IMR-90 (cell line): ENCODE measurements at regions not wholly inside any gene's neighbourhood (a gene's known extent, or its start where the extent isn't known, plus 50 kb on each side); places are given as distances from the start of the nearest gene placed in this dataset.

ENCODE experiments used
- ATAC-seq: fragments of 200-7000 bp; cut with Tn5 transposase; 2 replicates; pipeline ENCODE4 v1.9.1; 2020; ENCODE audit warnings: low read depth, mild to moderate bottlenecking, moderate library complexity
- BruUV-seq: library from RNA; stranded (reverse); fragments of 400-500 nt; replicated peaks from 2 replicates; lab custom pipeline; 2021; lab: Mats Ljungman, UMichigan
- CTCF ChIA-PET: fragments of 300-600 bp; formaldehyde crosslinking; extraction: SDS; loops from one replicate; lab custom pipeline; 2021; ENCODE audit warnings: antibody characterized with exemption; lab: Yijun Ruan, JAX
- POLR2A ChIA-PET: fragments of 300-600 bp; sonication (Branson Sonifier 250); formaldehyde crosslinking; loops from one replicate; lab custom pipeline; 2022; ENCODE audit warnings: antibody characterized with exemption; ENCODE audit not compliant: unreplicated experiment; lab: Charles Lee
- DNase-seq: peaks from one replicate; pipeline ENCODE4 v3.0.0; 2013
- H2AFZ ChIP-seq: replicated peaks from 2 replicates; pipeline ENCODE3; 2013; ENCODE audit warnings: low read length, mild to moderate bottlenecking; ENCODE audit not compliant: poor library complexity
- H2AK5ac ChIP-seq: 2 replicates; pipeline ENCODE4 v1.6.1; 2013; ENCODE audit warnings: low read depth, low read length, inconsistent platforms
- H2AK9ac ChIP-seq: replicated peaks from 2 replicates; pipeline ENCODE3; 2013; ENCODE audit warnings: mild to moderate bottlenecking, low read depth, low read length, moderate library complexity; ENCODE audit not compliant: poor library complexity
- H2BK120ac ChIP-seq: 2 replicates; pipeline ENCODE4 v1.6.1; 2013; ENCODE audit warnings: low read depth, low read length, inconsistent platforms
- H2BK15ac ChIP-seq: 3 replicates; pipeline ENCODE4 v1.6.1; 2013; ENCODE audit warnings: low read depth, low read length, inconsistent platforms
- H2BK20ac ChIP-seq: 2 replicates; pipeline ENCODE4 v1.6.1; 2013; ENCODE audit warnings: low read depth, mild to moderate bottlenecking, inconsistent platforms, low read length, moderate library complexity
- H2BK5ac ChIP-seq: 2 replicates; pipeline ENCODE4 v1.6.1; 2013; ENCODE audit warnings: mild to moderate bottlenecking, low read depth, low read length, inconsistent platforms; ENCODE audit not compliant: poor library complexity, severe bottlenecking
- H3K14ac ChIP-seq: replicated peaks from 2 replicates; pipeline ENCODE4 v1.6.1; 2013; ENCODE audit warnings: low read depth, low read length, inconsistent platforms
- H3K18ac ChIP-seq: 2 replicates; pipeline ENCODE4 v1.6.1; 2013; ENCODE audit warnings: low read depth, low read length, control low read depth
- H3K23ac ChIP-seq: 2 replicates; pipeline ENCODE4 v1.6.1; 2013; ENCODE audit warnings: low read depth, low read length, inconsistent platforms
- H3K27ac ChIP-seq: 2 replicates; pipeline ENCODE4 v1.5.1; 2013; ENCODE audit warnings: mild to moderate bottlenecking, control low read depth, low read length; ENCODE audit not compliant: insufficient read depth
- H3K27me3 ChIP-seq: 2 replicates; pipeline ENCODE4 v1.6.1; 2013; ENCODE audit warnings: low read length; ENCODE audit not compliant: control insufficient read depth, insufficient read depth
- H3K36me3 ChIP-seq: 2 replicates; pipeline ENCODE4 v1.6.1; 2013; ENCODE audit warnings: low read length, mixed read lengths; ENCODE audit not compliant: control insufficient read depth, insufficient read depth
- H3K4ac ChIP-seq: 2 replicates; pipeline ENCODE4 v1.6.1; 2013; ENCODE audit warnings: low read depth, low read length, inconsistent platforms
- H3K4me1 ChIP-seq: 2 replicates; pipeline ENCODE4 v1.6.1; 2013; ENCODE audit warnings: low read length, mixed read lengths; ENCODE audit not compliant: control insufficient read depth, insufficient read depth
- H3K4me2 ChIP-seq: 2 replicates; pipeline ENCODE4 v1.6.1; 2013; ENCODE audit warnings: low read depth, mild to moderate bottlenecking, control low read depth, low read length, moderate library complexity
- H3K4me3 ChIP-seq: 2 replicates; pipeline ENCODE4 v1.5.1; 2013; ENCODE audit warnings: low read depth, mild to moderate bottlenecking, control low read depth, low read length, moderate library complexity; ENCODE audit not compliant: insufficient read depth
- H3K56ac ChIP-seq: 2 replicates; pipeline ENCODE4 v1.6.1; 2013; ENCODE audit warnings: low read length, inconsistent platforms; ENCODE audit not compliant: insufficient read depth; ENCODE audit errors: extremely low read depth
- H3K79me1 ChIP-seq, 2 experiments: 2 replicates each; pipeline ENCODE4 v1.6.1; 2013; ENCODE audit warnings: low read length in 2 of 2, inconsistent platforms in 1 of 2, low read depth in 1 of 2
- H3K9ac ChIP-seq: 2 replicates; pipeline ENCODE4 v1.6.1; 2013; ENCODE audit warnings: low read depth, low read length, control low read depth
- H3K9me1 ChIP-seq: 2 replicates; pipeline ENCODE4 v1.6.1; 2013; ENCODE audit warnings: low read length, inconsistent platforms; ENCODE audit not compliant: insufficient read depth
- H3K9me3 ChIP-seq: 2 replicates; pipeline ENCODE4 v1.6.1; 2013; ENCODE audit warnings: low read length; ENCODE audit not compliant: control insufficient read depth, insufficient read depth
- H4K20me1 ChIP-seq: 2 replicates; pipeline ENCODE4 v1.6.1; 2013; ENCODE audit warnings: low read length, inconsistent platforms; ENCODE audit not compliant: insufficient read depth
- H4K5ac ChIP-seq: 2 replicates; pipeline ENCODE4 v1.6.1; 2013; ENCODE audit warnings: mild to moderate bottlenecking, low read depth, low read length, control low read depth
- H4K8ac ChIP-seq, 2 experiments: 2 replicates each; pipeline ENCODE4 v1.6.1; 2013; ENCODE audit warnings: low read depth in 2 of 2, low read length in 2 of 2, control low read depth in 1 of 2, inconsistent platforms in 1 of 2
- H4K91ac ChIP-seq: 2 replicates; pipeline ENCODE4 v1.6.1; 2013; ENCODE audit warnings: low read depth, low read length, inconsistent platforms; ENCODE audit not compliant: insufficient read depth
- CEBPB ChIP-seq: IDR thresholded peaks from 2 replicates; pipeline ENCODE4 v1.6.1; 2012; ENCODE audit warnings: low read depth, low read length, improper control_type of control experiment
- MAZ ChIP-seq: IDR thresholded peaks from 2 replicates; pipeline ENCODE4 v1.6.1; 2012; ENCODE audit warnings: low read depth, mild to moderate bottlenecking, low read length, improper control_type of control experiment, moderate library complexity, borderline replicate concordance
- MXI1 ChIP-seq: IDR thresholded peaks from 2 replicates; pipeline ENCODE4 v1.6.1; 2012; ENCODE audit warnings: low read depth, mild to moderate bottlenecking, low read length, moderate library complexity, borderline replicate concordance
- RAD21 ChIP-seq: IDR thresholded peaks from 2 replicates; pipeline ENCODE4 v1.6.1; 2012; ENCODE audit warnings: low read length, improper control_type of control experiment
- RFX5 ChIP-seq: IDR thresholded peaks from 2 replicates; pipeline ENCODE4 v1.8.0; 2012; ENCODE audit warnings: low read depth, mild to moderate bottlenecking, low read length, moderate library complexity
- WGBS, 2 experiments: methylation state at CpG; one replicate each; pipeline versions ENCODE4 v1.1.5 to v1.1.7; 2013; ENCODE audit warnings: missing lambda C conversion rate in 2 of 2; ENCODE audit not compliant: insufficient read length in 1 of 2; ENCODE audit errors: extremely low coverage in 2 of 2; 5-methylcytosine and 5-hydroxymethylcytosine counted together
- dilution Hi-C: fragments of 300-500 bp; cut with HindIII; formaldehyde crosslinking; loops from one replicate; pipeline ENCODE4 v1.14.3; 2018; ENCODE audit warnings: low sequenced_read_pairs; ENCODE audit not compliant: unreplicated experiment
- in situ Hi-C: fragments of 300-500 bp; cut with MboI; formaldehyde crosslinking; loops from 3 replicates; pipeline ENCODE4 v1.14.3; 2019; ENCODE audit warnings: low sequenced_read_pairs, inconsistent platforms, mixed read lengths
- intact Hi-C: fragments of 100-400 bp; cut with micrococcal nuclease; formaldehyde crosslinking; loops from 2 replicates; pipeline ENCODE4 v1.10.0; 2022

- TF ChIP-seq CEBPB (no peak), RFX5 (no peak), MAZ (no peak), MXI1 (no peak), RAD21 (no peak)
- CTCF ChIA-PET: interaction anchor here (0.8 kb wide), 1 partner anchor 803 kb away, joined by 3 read pairs; no protein-coding TSS in a partner anchor
- Histone ChIP-seq H3K56ac (no peak overlapping the region), H3K27ac (no peak overlapping the region), H3K14ac (no peak overlapping the region), H4K8ac (no peak overlapping the region), H2BK120ac (no peak overlapping the region), H2AFZ (no peak overlapping the region), H3K79me1 (no peaks in the 10 kb centered on the region), H3K9me3 (no peaks in the 10 kb centered on the region), H3K36me3 (no peaks in the 10 kb centered on the region), H3K9me1 (peaks cover 2% of the 10 kb centered on the region; the same call in 1 of the 2 replicates), H4K20me1 (no peaks in the 10 kb centered on the region), H3K4me2 (no peak overlapping the region), H2AK5ac (no peak overlapping the region), H2BK15ac (no peak overlapping the region), H3K9ac (no peak overlapping the region), H3K18ac (no peak overlapping the region), H4K5ac (no peak overlapping the region), H2BK20ac (no peak overlapping the region), H3K4me1 (no peaks in the 10 kb centered on the region), H4K91ac (no peak overlapping the region), H3K27me3 (peaks cover 2% of the 10 kb centered on the region; the same call in 1 of the 2 replicates), H3K23ac (no peak overlapping the region), H2AK9ac (no peak overlapping the region), H2BK5ac (no peak overlapping the region), H3K4ac (no peak overlapping the region), H3K4me3 (no peak overlapping the region)
- intact Hi-C loops (no loop called here), in situ Hi-C loops (no loop called here), dilution Hi-C loops (no loop called here)
- POLR2A ChIA-PET: no interaction called here
- WGBS, 2 experiments: no CpG with 5 or more reads among the region's 4 CpGs
- no TSS peak for BruUV-seq
- ATAC-seq (no peak), DNase-seq (no peak)
These were observed 226.4 kb upstream of the SOX4 start for GRCh38 chr6:21367148-21367547.
